H9 (cell line): ENCODE measurements at regions not wholly inside any gene's neighbourhood (a gene's known extent, or its start where the extent isn't known, plus 50 kb on each side); places are given as distances from the start of the nearest gene placed in this dataset.

ENCODE experiments used
- DNase-seq: peaks from one replicate; pipeline ENCODE4 v3.0.0-alpha.2; 2017
- H2AFZ ChIP-seq: one replicate; pipeline ENCODE4 v1.6.1; 2013; ENCODE audit warnings: mild to moderate bottlenecking, low read length, control low read depth, moderate library complexity
- H2AK5ac ChIP-seq: 2 replicates; pipeline ENCODE4 v1.6.1; 2013; ENCODE audit warnings: low read length, control low read depth, mixed read lengths; ENCODE audit not compliant: insufficient read length
- H2BK120ac ChIP-seq: one replicate; pipeline ENCODE4 v1.6.1; 2013; ENCODE audit warnings: low read depth, mild to moderate bottlenecking, low read length, control low read depth, inconsistent platforms; ENCODE audit not compliant: poor library complexity, severe bottlenecking
- H2BK12ac ChIP-seq: 2 replicates; pipeline ENCODE4 v1.6.1; 2013; ENCODE audit warnings: low read length, control low read depth, mixed read lengths, low read depth; ENCODE audit not compliant: insufficient read length
- H2BK15ac ChIP-seq: 2 replicates; pipeline ENCODE4 v1.6.1; 2013; ENCODE audit warnings: low read depth, low read length, control low read depth
- H2BK20ac ChIP-seq: one replicate; pipeline ENCODE4 v1.6.1; 2013; ENCODE audit warnings: low read depth, mild to moderate bottlenecking, low read length, control low read depth, inconsistent platforms; ENCODE audit not compliant: poor library complexity, severe bottlenecking
- H2BK5ac ChIP-seq: 2 replicates; pipeline ENCODE4 v1.6.1; 2013; ENCODE audit warnings: low read length, control low read depth, mixed read lengths; ENCODE audit not compliant: insufficient read length
- H3K14ac ChIP-seq: 2 replicates; pipeline ENCODE4 v1.6.1; 2013; ENCODE audit warnings: low read length, control low read depth; ENCODE audit not compliant: insufficient read depth
- H3K18ac ChIP-seq: 2 replicates; pipeline ENCODE4 v1.6.1; 2013; ENCODE audit warnings: low read depth, mild to moderate bottlenecking, mixed read lengths, low read length, control low read depth; ENCODE audit not compliant: insufficient read length
- H3K23ac ChIP-seq: 2 replicates; pipeline ENCODE4 v1.6.1; 2013; ENCODE audit warnings: low read length, control low read depth, mixed read lengths, low read depth; ENCODE audit not compliant: insufficient read length
- H3K23me2 ChIP-seq: 2 replicates; pipeline ENCODE4 v1.6.1; 2013; ENCODE audit warnings: low read depth, mild to moderate bottlenecking, mixed read lengths, low read length, control low read depth; ENCODE audit not compliant: insufficient read length, poor library complexity, severe bottlenecking
- H3K27ac ChIP-seq: 2 replicates; pipeline ENCODE4 v1.5.1; 2013; ENCODE audit warnings: low read length, control low read depth, mixed read lengths, low read depth; ENCODE audit not compliant: insufficient read length
- H3K27me3 ChIP-seq: 2 replicates; pipeline ENCODE4 v1.6.1; 2013; ENCODE audit warnings: low read length, control low read depth, inconsistent platforms; ENCODE audit not compliant: insufficient read depth
- H3K4ac ChIP-seq: 2 replicates; pipeline ENCODE4 v1.6.1; 2013; ENCODE audit warnings: low read depth, mild to moderate bottlenecking, control low read depth, inconsistent platforms, low read length, moderate library complexity
- H3K4me1 ChIP-seq: 2 replicates; pipeline ENCODE4 v1.6.1; 2013; ENCODE audit warnings: low read length, control low read depth, inconsistent platforms; ENCODE audit not compliant: insufficient read depth
- H3K4me2 ChIP-seq: 2 replicates; pipeline ENCODE4 v1.6.1; 2013; ENCODE audit warnings: low read length, control low read depth, mixed read lengths; ENCODE audit not compliant: insufficient read length, insufficient read depth
- H3K56ac ChIP-seq: 2 replicates; pipeline ENCODE4 v1.6.1; 2013; ENCODE audit warnings: low read depth, mild to moderate bottlenecking, mixed read lengths, low read length, control low read depth; ENCODE audit not compliant: insufficient read length
- H3K79me1 ChIP-seq: 2 replicates; pipeline ENCODE4 v1.6.1; 2013; ENCODE audit warnings: low read depth, mild to moderate bottlenecking, moderate library complexity, low read length, control low read depth, inconsistent platforms; ENCODE audit not compliant: insufficient read depth, poor library complexity, severe bottlenecking
- H3K79me2 ChIP-seq: 2 replicates; pipeline ENCODE4 v1.6.1; 2013; ENCODE audit warnings: low read length, control low read depth, inconsistent platforms; ENCODE audit not compliant: insufficient read depth
- H3K9ac ChIP-seq: 2 replicates; pipeline ENCODE4 v1.6.1; 2013; ENCODE audit warnings: low read length, control low read depth, mixed read lengths; ENCODE audit not compliant: insufficient read length; ENCODE audit errors: extremely low read depth
- H3K9me3 ChIP-seq: one replicate; pipeline ENCODE4 v1.6.1; 2013; ENCODE audit warnings: low read depth, low read length, inconsistent platforms; ENCODE audit not compliant: control insufficient read depth
- H3T11ph ChIP-seq: one replicate; pipeline ENCODE4 v1.6.1; 2013; ENCODE audit warnings: mild to moderate bottlenecking, low read length, control low read depth, inconsistent platforms
- H4K20me1 ChIP-seq: one replicate; pipeline ENCODE4 v1.6.1; 2013; ENCODE audit not compliant: control insufficient read depth, insufficient read length, insufficient read depth
- H4K5ac ChIP-seq: 2 replicates; pipeline ENCODE4 v1.6.1; 2013; ENCODE audit warnings: low read depth, mild to moderate bottlenecking, mixed read lengths, low read length, control low read depth; ENCODE audit not compliant: insufficient read length
- H4K8ac ChIP-seq: replicated peaks from 2 replicates; pipeline ENCODE4 v1.6.1; 2013; ENCODE audit warnings: low read length, control low read depth, mixed read lengths, low read depth; ENCODE audit not compliant: insufficient read length
- H4K91ac ChIP-seq: 2 replicates; pipeline ENCODE4 v1.6.1; 2013; ENCODE audit warnings: low read depth, mild to moderate bottlenecking, moderate library complexity, mixed read lengths, low read length, control low read depth; ENCODE audit not compliant: insufficient read length
- H3K27ac Mint-ChIP-seq, 3 experiments: 2 replicates in 2 of 3; 3 replicates in 1 of 3; pipeline ENCODE4 v1.8.0; 2020 to 2021; ENCODE audit warnings: mixed read lengths in 3 of 3, mild to moderate bottlenecking in 1 of 3, moderate library complexity in 1 of 3
- H3K27me3 Mint-ChIP-seq: 2 replicates; pipeline ENCODE4 v1.8.0; 2021; ENCODE audit warnings: low read depth, mild to moderate bottlenecking, moderate library complexity, mixed read lengths
- H3K36me3 Mint-ChIP-seq, 3 experiments: 2 replicates in 2 of 3; 3 replicates in 1 of 3; pipeline ENCODE4 v1.8.0; 2020 to 2021; ENCODE audit warnings: low read depth in 3 of 3, mixed read lengths in 3 of 3; ENCODE audit not compliant: insufficient read depth in 1 of 3
- H3K4me1 Mint-ChIP-seq, 2 experiments: 2 replicates each; pipeline ENCODE4 v1.8.0; 2020; ENCODE audit warnings: mixed read lengths in 2 of 2
- H3K4me3 Mint-ChIP-seq, 2 experiments: 2 replicates in 1 of 2; 3 replicates in 1 of 2; pipeline ENCODE4 v1.8.0; 2020 to 2021; ENCODE audit warnings: mild to moderate bottlenecking in 2 of 2, mixed read lengths in 2 of 2, moderate library complexity in 1 of 2
- H3K9me3 Mint-ChIP-seq, 2 experiments: 2 replicates in 1 of 2; 3 replicates in 1 of 2; pipeline ENCODE4 v1.8.0; 2020; ENCODE audit warnings: mild to moderate bottlenecking in 2 of 2, mixed read lengths in 2 of 2, moderate library complexity in 1 of 2
- CTCF ChIP-seq: fragments of 200-600 bp; sonication (generic); conservative IDR thresholded peaks from 3 replicates; pipeline ENCODE4 v1.8.0; 2021; ENCODE audit warnings: antibody characterized with exemption, mild to moderate bottlenecking
- WGBS: extraction: QIAGEN DNeasy Blood & Tissue Kit; methylation state at CpG from one replicate; pipeline ENCODE4 v1.1.7; 2013; ENCODE audit warnings: missing lambda C conversion rate, low lambda C conversion rate, mixed read lengths; ENCODE audit not compliant: insufficient read length; ENCODE audit errors: extremely low coverage; 5-methylcytosine and 5-hydroxymethylcytosine counted together

- Histone ChIP-seq H3K4me2 (no peak overlapping the region), H2AFZ (no peak overlapping the region), H2BK15ac (no peak overlapping the region), H3K56ac (no peak overlapping the region), H3K27me3 (no peaks in the 10 kb centered on the region), H3K9me3 (no peaks in the 10 kb centered on the region), H3K18ac (no peak overlapping the region), H4K20me1 (no peaks in the 10 kb centered on the region), H3K4me1 (no peaks in the 10 kb centered on the region; the same call in 1 of the 2 replicates), H3K23ac (no peak overlapping the region), H2BK5ac (no peak overlapping the region), H3T11ph (no peak overlapping the region), H4K8ac (no peak overlapping the region), H2BK20ac (no peak overlapping the region), H3K79me1 (no peaks in the 10 kb centered on the region), H2BK120ac (no peak overlapping the region), H3K27ac (no peak overlapping the region), H3K9ac (no peak overlapping the region), H4K5ac (no peak overlapping the region), H4K91ac (no peak overlapping the region), H3K79me2 (no peaks in the 10 kb centered on the region), H2AK5ac (no peak overlapping the region), H3K4ac (no peak overlapping the region), H2BK12ac (no peak overlapping the region), H3K14ac (no peak overlapping the region), H3K23me2 (no peaks in the 10 kb centered on the region)
- no peak overlapping the region for H3K4me3 Mint-ChIP-seq
- no peak for TF ChIP-seq CTCF
- H3K27ac Mint-ChIP-seq = no peak overlapping the region
- peaks cover 0 to 7% of the 10 kb centered on the region in 2 experiments; a peak in 1 of 5 replicates for H3K9me3 Mint-ChIP-seq
- H3K36me3 Mint-ChIP-seq = no peaks in the 10 kb centered on the region
- DNase-seq = no peak
- WGBS = no CpG with 5 or more reads among the region's 2 CpGs
- H3K4me1 Mint-ChIP-seq = peaks cover 5 to 8% of the 10 kb centered on the region in 2 experiments; a peak in 2 of 4 replicates
- no peaks in the 10 kb centered on the region for H3K27me3 Mint-ChIP-seq
These were observed 922.7 kb downstream of the VRK1 start for GRCh38 chr14:97719931-97720330.
